Gastroesophageal sphincter (tissue), 3 donors: ENCODE measurements at regions not wholly inside any gene's neighbourhood (a gene's known extent, or its start where the extent isn't known, plus 50 kb on each side); places are given as distances from the start of the nearest gene placed in this dataset.

Experiments used
- CTCF ChIP-seq, 4 experiments: fragments of 200-600 bp in 2 of 4; fragments of 450-650 bp in 2 of 4; sonication (generic) in 1 of 4; IDR thresholded peaks; one replicate each; pipeline ENCODE4 v1.5.1; 2017 to 2019; ENCODE audit warnings: antibody characterized with exemption in 4 of 4, mild to moderate bottlenecking in 2 of 4, moderate library complexity in 2 of 4
- POLR2A ChIP-seq, 2 donors: fragments of 450-650 bp; IDR thresholded peaks; one replicate each; pipeline ENCODE4 v1.6.1; 2017; ENCODE audit warnings: antibody characterized with exemption in 2 of 2, mild to moderate bottlenecking in 2 of 2, moderate library complexity in 1 of 2
- POLR2AphosphoS5 ChIP-seq: sonication (generic); formaldehyde crosslinking; IDR thresholded peaks from one replicate; pipeline ENCODE4 v1.6.1; 2017; ENCODE audit warnings: antibody characterized with exemption

- TF ChIP-seq CTCF (IDR thresholded peaks at IDR 0.05) (no peak), POLR2AphosphoS5 (no peak), POLR2A (IDR thresholded peaks at IDR 0.05) (no peak)
Observed at GRCh38 chr12:87608321-87608720, 420.9 kb downstream of the C12orf50 start.
